Heart left ventricle (tissue), 16 donors: ENCODE measurements at regions not wholly inside any gene's neighbourhood (a gene's known extent, or its start where the extent isn't known, plus 50 kb on each side); places are given as distances from the start of the nearest gene placed in this dataset.

Experiments
- ATAC-seq, 4 donors: fragments of 200-7000 bp; cut with Tn5 transposase; one replicate each; pipeline ENCODE4 v1.9.1; 2020 to 2022; ENCODE audit warnings: moderate library complexity in 4 of 4, mild to moderate bottlenecking in 3 of 4, moderate number of reproducible peaks in 1 of 4
- DNase-seq, 5 donors: peaks; one replicate each; pipeline ENCODE4 v3.0.0-alpha.2; 2020
- H3K27ac ChIP-seq, 12 donors: fragments of 200-600 bp; sonication (generic) in 4 of 12; one replicate each; pipeline versions ENCODE4 v1.5.0 to v1.8.0; 2016 to 2022; ENCODE audit warnings: mild to moderate bottlenecking in 2 of 12
- H3K27me3 ChIP-seq, 9 donors: fragments of 200-600 bp; sonication (generic) in 2 of 9; one replicate each; pipeline versions ENCODE4 v1.5.1 to v1.8.0; 2016 to 2022; ENCODE audit warnings: mild to moderate bottlenecking in 3 of 9
- H3K36me3 ChIP-seq, 9 donors: fragments of 200-600 bp; sonication (generic) in 2 of 9; one replicate each; pipeline versions ENCODE4 v1.5.0 to v1.8.0; 2018 to 2022; ENCODE audit warnings: mild to moderate bottlenecking in 2 of 9
- H3K4me1 ChIP-seq, 12 donors: fragments of 200-600 bp; sonication (generic) in 4 of 12; one replicate each; pipeline versions ENCODE4 v1.5.0 to v1.8.0; 2016 to 2022; ENCODE audit warnings: mild to moderate bottlenecking in 3 of 12
- H3K4me3 ChIP-seq, 12 donors: fragments of 200-600 bp; sonication (generic) in 4 of 12; one replicate each; pipeline versions ENCODE4 v1.5.0 to v1.8.0; 2017 to 2022; ENCODE audit warnings: mild to moderate bottlenecking in 9 of 12, moderate library complexity in 4 of 12
- H3K9me3 ChIP-seq, 12 donors: fragments of 200-600 bp; sonication (generic) in 4 of 12; one replicate each; pipeline versions ENCODE4 v1.5.0 to v1.8.0; 2016 to 2022; ENCODE audit warnings: mild to moderate bottlenecking in 1 of 12
- POLR2A ChIP-seq, 2 donors: fragments of 450-650 bp; IDR thresholded peaks; one replicate each; pipeline ENCODE4 v1.6.1; 2017; ENCODE audit warnings: antibody characterized with exemption in 2 of 2, mild to moderate bottlenecking in 2 of 2, moderate library complexity in 2 of 2
- WGBS, 4 donors: extraction: QIAGEN DNeasy Blood & Tissue Kit in 2 of 4; methylation state at CpG; one replicate each; pipeline versions ENCODE4 v1.1.5 to v1.1.7; 2013 to 2018; 5-methylcytosine and 5-hydroxymethylcytosine counted together
- intact Hi-C, 10 donors: fragments of 100-400 bp; cut with DNase I; formaldehyde crosslinking; loops; one replicate each; pipeline versions ENCODE4 v1.11.1 to v1.14.2; 2022
- TF ChIP-seq, protein P1 (sequence below), 12 donors: fragments of 200-600 bp; sonication (generic) in 4 of 12; IDR thresholded peaks; one replicate each; pipeline versions ENCODE4 v1.5.0 to v1.8.0; 2018 to 2022; ENCODE audit warnings: antibody characterized with exemption in 12 of 12, mild to moderate bottlenecking in 5 of 12
- donor health status: ischemic (EF 13 %, LVEDD 7.1; RV severe dilation, severe dysfunction).
- donor health status: healthy with polysubstance abuse.
- donor health status: DM: no; HTN: yes; CAD: no.
- donor health status: DM: no; HTN: no; CAD: no.
- donor health status: ischemic (EF 25% LVEDD 6.9; RV normal size, moderate dysfunction).
- donor health status: ischemic (EF 25% LVEDD 5.7; RV mildly dilated, moderate dysfunction).
- donor health status: healthy.
- donor health status: DM: yes; HTN: yes; CAD: no.
- donor health status: ischemic (EF 35%, LVEDD 5.7; RV mildly dilated, moderate dysfunction).
- donor health status: nonischemic (EF 11% LVEDD 7.7; RV severe dilation, severe dysfunction).
- donor health status: DM: yes; HTN: yes; CAD: no.
- donor health status: PGD.
- donor health status: ischemic (EF 29% LVEDD 5.4; RV normal size, mild dysfunction).
- donor health status: nonischemic (EF 23%, LVEDD 6.1; RV moderate dilation, normal function).

GRCh38 chr20:16626849-16627248, 53.6 kb upstream of the KIF16B start:
- Histone ChIP-seq H3K27me3 (no peaks in the 10 kb centered on the region), H3K4me1 (no peaks in the 10 kb centered on the region), H3K27ac (no peak overlapping the region), H3K9me3 (no peaks in the 10 kb centered on the region), H3K36me3 (no peaks in the 10 kb centered on the region), H3K4me3 (no peak overlapping the region)
- ATAC-seq (no peak), DNase-seq (no peak)
- TF ChIP-seq POLR2A (IDR thresholded peaks at IDR 0.05): no peak
- TF ChIP-seq, protein P1, sequence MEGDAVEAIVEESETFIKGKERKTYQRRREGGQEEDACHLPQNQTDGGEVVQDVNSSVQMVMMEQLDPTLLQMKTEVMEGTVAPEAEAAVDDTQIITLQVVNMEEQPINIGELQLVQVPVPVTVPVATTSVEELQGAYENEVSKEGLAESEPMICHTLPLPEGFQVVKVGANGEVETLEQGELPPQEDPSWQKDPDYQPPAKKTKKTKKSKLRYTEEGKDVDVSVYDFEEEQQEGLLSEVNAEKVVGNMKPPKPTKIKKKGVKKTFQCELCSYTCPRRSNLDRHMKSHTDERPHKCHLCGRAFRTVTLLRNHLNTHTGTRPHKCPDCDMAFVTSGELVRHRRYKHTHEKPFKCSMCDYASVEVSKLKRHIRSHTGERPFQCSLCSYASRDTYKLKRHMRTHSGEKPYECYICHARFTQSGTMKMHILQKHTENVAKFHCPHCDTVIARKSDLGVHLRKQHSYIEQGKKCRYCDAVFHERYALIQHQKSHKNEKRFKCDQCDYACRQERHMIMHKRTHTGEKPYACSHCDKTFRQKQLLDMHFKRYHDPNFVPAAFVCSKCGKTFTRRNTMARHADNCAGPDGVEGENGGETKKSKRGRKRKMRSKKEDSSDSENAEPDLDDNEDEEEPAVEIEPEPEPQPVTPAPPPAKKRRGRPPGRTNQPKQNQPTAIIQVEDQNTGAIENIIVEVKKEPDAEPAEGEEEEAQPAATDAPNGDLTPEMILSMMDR (IDR thresholded peaks at IDR 0.05): no peak
- intact Hi-C loops: no loop called here
- 89 to 100% (median 93%) methylated on average over 1 of the region's 1 CpG for WGBS, 4 donors

DNA sequence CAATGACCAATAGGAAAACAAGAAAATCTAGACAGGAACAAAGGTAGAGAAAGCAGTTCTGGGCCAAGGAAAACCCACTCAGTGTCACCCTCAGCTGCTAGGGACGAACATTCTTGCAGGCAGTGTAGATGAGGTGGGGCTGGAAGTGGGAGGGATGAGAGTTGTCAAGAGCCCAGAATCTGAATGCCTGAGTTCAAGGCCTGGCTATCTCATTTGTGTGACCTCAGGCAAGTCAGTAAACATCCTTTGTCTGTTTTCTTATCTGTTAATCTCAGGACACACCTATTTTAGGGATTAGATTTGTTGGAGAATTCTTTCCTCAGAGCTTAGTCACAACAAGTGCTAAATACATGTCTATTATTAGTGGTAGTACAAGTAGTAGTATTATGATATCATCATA, 50.9 kb upstream of the KIF16B start:
- no peaks in the 10 kb centered on the region for H3K9me3 ChIP-seq
- no peak for ATAC-seq

More for the DNA sequence above, 50.9 kb upstream of the KIF16B start:
- no peaks in the 10 kb centered on the region for H3K36me3 ChIP-seq
- H3K4me1 ChIP-seq: no peaks in the 10 kb centered on the region
- WGBS, 4 donors: 35 to 52% (median 47%) methylated on average over 1 of the region's 1 CpG
- H3K27me3 ChIP-seq: no peaks in the 10 kb centered on the region
- no peak overlapping the region for H3K4me3 ChIP-seq
- intact Hi-C loops: no loop called here
- TF ChIP-seq, protein P1 (IDR thresholded peaks at IDR 0.05): no peak
- no peak for TF ChIP-seq POLR2A (IDR thresholded peaks at IDR 0.05)
- no peak overlapping the region for H3K27ac ChIP-seq
- DNase-seq: no peak
